Prostate gland (tissue), 2 donors: ENCODE measurements at regions not wholly inside any gene's neighbourhood (a gene's known extent, or its start where the extent isn't known, plus 50 kb on each side); places are given as distances from the start of the nearest gene placed in this dataset.

Experiments used
- DNase-seq: peaks from one replicate; pipeline ENCODE4 v3.0.0-alpha.2; 2019; ENCODE audit warnings: low spot score
- H3K27ac ChIP-seq, 2 donors: fragments of 200-600 bp; sonication (generic); 2 replicates each; pipeline ENCODE4 v1.5.1; 2017 to 2019
- H3K27me3 ChIP-seq: fragments of 200-600 bp; sonication (generic); replicated peaks from 2 replicates; pipeline ENCODE4 v1.5.1; 2019; ENCODE audit not compliant: insufficient read depth
- H3K36me3 ChIP-seq, 2 donors: fragments of 200-600 bp; sonication (generic); 1 replicate in 1 of 2; 2 replicates in 1 of 2; pipeline versions ENCODE4 v1.5.1 to v1.8.1; 2017 to 2019
- H3K4me1 ChIP-seq: fragments of 200-600 bp; sonication (generic); replicated peaks from 2 replicates; pipeline ENCODE4 v1.5.1; 2019
- H3K4me3 ChIP-seq, 2 donors: fragments of 200-600 bp; sonication (generic); 2 replicates each; pipeline ENCODE4 v1.5.1; 2017 to 2019
- H3K9me3 ChIP-seq: fragments of 200-600 bp; sonication (generic); 2 replicates; pipeline ENCODE4 v1.5.1; 2017
- POLR2A ChIP-seq: fragments of 450-650 bp; IDR thresholded peaks from one replicate; pipeline ENCODE4 v1.6.1; 2016; ENCODE audit warnings: antibody characterized with exemption, mild to moderate bottlenecking
- POLR2AphosphoS5 ChIP-seq: sonication (generic); formaldehyde crosslinking; IDR thresholded peaks from one replicate; pipeline ENCODE4 v1.6.1; 2017; ENCODE audit warnings: antibody characterized with exemption
- WGBS: methylation state at CpG from one replicate; pipeline ENCODE4 v1.1.5; 2018; 5-methylcytosine and 5-hydroxymethylcytosine counted together
- intact Hi-C: fragments of 100-400 bp; cut with DNase I; formaldehyde crosslinking; loops from one replicate; pipeline ENCODE4 v1.14.2; 2022
- TF ChIP-seq, protein P1 (sequence below), 4 experiments: fragments of 200-600 bp in 2 of 4; fragments of 450-650 bp in 2 of 4; sonication (generic) in 2 of 4; IDR thresholded peaks; 1 replicate in 3 of 4; 2 replicates in 1 of 4; pipeline ENCODE4 v1.5.1; 2016 to 2019; ENCODE audit warnings: antibody characterized with exemption in 4 of 4, mild to moderate bottlenecking in 2 of 4, moderate library complexity in 2 of 4

DNA sequence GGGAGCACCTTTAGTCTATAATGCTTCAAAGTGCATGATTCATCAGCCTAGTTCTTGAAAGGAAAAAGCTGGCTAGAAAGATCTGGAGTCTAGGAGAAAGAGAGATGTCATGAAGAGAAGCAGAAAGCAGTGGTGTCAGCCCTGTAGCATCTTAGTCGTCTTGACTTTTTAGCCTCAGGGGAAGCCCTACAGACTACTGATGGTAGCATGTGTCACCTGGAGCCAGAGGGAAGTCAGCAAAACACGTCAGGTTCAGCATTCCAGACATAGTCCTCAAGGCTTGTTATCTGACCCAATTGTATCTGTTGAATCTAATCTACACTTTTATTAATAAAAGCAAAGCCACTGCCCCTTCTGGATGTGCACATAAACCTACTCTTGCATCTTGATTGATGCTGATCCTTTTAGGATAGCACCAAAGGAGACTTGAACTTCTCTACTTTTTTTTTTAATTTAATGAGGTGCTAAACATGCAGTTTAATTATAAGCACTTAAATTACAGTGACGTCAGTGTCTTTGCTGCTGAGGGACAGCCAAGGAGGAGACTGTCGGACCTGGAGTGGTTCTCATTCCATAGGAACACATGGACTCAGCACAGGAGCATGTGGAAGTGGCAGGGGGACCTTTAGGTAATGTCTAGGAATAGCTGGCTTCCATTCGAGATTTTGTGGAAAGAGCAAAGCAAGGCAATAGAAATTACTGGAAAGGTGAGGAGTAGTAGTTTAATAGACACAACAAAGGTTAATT, 525.5 kb upstream of the SGCG start:
- TF ChIP-seq, protein P1, sequence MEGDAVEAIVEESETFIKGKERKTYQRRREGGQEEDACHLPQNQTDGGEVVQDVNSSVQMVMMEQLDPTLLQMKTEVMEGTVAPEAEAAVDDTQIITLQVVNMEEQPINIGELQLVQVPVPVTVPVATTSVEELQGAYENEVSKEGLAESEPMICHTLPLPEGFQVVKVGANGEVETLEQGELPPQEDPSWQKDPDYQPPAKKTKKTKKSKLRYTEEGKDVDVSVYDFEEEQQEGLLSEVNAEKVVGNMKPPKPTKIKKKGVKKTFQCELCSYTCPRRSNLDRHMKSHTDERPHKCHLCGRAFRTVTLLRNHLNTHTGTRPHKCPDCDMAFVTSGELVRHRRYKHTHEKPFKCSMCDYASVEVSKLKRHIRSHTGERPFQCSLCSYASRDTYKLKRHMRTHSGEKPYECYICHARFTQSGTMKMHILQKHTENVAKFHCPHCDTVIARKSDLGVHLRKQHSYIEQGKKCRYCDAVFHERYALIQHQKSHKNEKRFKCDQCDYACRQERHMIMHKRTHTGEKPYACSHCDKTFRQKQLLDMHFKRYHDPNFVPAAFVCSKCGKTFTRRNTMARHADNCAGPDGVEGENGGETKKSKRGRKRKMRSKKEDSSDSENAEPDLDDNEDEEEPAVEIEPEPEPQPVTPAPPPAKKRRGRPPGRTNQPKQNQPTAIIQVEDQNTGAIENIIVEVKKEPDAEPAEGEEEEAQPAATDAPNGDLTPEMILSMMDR (IDR thresholded peaks at IDR 0.05), result no peak
- no peak for TF ChIP-seq POLR2A
- TF ChIP-seq POLR2AphosphoS5, result no peak
- Histone ChIP-seq H3K4me1 (no peaks in the 10 kb centered on the region), H3K27ac (no peak overlapping the region), H3K4me3 (no peak overlapping the region), H3K27me3 (no peaks in the 10 kb centered on the region), H3K36me3 (no peaks in the 10 kb centered on the region), H3K9me3 (no peaks in the 10 kb centered on the region)
- no peak for DNase-seq
- 50% methylated on average over 5 of the region's 5 CpGs for WGBS
- intact Hi-C loops, result no loop called here

DNA sequence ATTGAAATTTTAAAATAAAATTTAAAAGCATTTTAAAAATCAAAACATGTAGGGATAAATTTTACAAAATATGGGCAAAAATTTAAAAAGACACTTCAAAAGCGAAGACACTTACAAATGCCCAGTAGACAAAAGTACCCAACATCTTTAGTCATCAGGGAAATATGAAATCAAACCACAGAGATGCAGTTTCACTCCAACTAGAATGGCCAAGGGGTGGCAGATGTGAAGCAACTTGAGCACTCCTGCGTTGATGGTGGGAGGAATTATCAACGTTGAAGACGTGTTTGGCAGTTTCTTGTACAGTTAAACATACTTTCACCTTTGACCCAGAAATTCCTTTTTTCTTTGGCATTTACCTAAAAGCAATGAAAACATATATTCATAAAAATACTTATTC, 518.0 kb upstream of the SGCG start:
- 82% methylated on average over 4 of the region's 4 CpGs for WGBS
- Histone ChIP-seq H3K4me1 (no peaks in the 10 kb centered on the region), H3K36me3 (no peaks in the 10 kb centered on the region), H3K4me3 (no peak overlapping the region), H3K9me3 (no peaks in the 10 kb centered on the region), H3K27me3 (no peaks in the 10 kb centered on the region), H3K27ac (no peak overlapping the region)
- TF ChIP-seq POLR2A (no peak), POLR2AphosphoS5 (no peak)
- TF ChIP-seq, protein P1 (IDR thresholded peaks at IDR 0.05), result no peak
- DNase-seq, result no peak
- intact Hi-C loops, result no loop called here

DNA sequence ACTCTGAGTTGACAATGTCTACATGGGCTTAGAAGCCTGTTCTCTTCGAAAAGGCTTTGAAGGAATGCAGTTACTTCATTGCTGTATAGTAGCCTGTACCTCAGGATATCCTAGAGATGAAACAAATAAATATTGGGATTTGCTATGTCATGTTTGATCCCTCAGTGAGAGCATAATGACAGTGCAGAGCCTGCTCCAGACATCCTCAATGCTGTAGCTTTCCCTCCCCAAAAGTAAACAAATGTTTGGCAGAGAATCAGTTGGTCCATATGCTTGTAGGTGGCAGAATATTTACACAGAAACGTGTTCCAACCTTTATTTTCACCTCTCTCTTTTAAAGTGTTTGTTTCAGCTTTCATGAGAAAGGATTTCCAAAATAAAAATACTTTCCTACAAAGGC, 515.3 kb upstream of the SGCG start:
- H3K27ac ChIP-seq, result no peak overlapping the region
- no peak for DNase-seq
- 32% methylated on average over 2 of the region's 2 CpGs for whole genome bisulfite sequencing
- no peaks in the 10 kb centered on the region for H3K36me3 ChIP-seq
- intact Hi-C loops, result no loop called here
- no peaks in the 10 kb centered on the region for H3K27me3 ChIP-seq
- TF ChIP-seq POLR2A, result no peak
- TF ChIP-seq, protein P1 (IDR thresholded peaks at IDR 0.05), result no peak
- TF ChIP-seq POLR2AphosphoS5, result no peak
- no peak overlapping the region for H3K4me3 ChIP-seq
- no peaks in the 10 kb centered on the region for H3K4me1 ChIP-seq
- no peaks in the 10 kb centered on the region for H3K9me3 ChIP-seq

DNA sequence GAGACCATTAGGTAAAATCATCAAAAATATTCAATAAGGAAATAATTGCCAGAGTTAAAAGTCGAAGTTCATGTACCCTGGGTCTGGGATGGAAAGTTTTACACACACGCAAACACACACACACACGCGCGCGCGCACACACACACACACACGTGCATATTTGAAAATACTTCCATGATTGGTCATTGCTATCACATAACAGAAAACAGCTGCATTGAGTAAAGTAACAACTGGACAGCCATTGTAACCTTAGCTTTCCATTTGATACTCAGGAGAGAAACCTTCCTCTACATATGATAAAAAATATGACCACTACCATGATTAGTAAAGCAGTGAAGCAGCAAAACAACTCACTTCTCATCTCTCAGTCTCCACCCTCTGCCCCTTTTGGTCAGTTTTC, 490.0 kb upstream of the SGCG start:
- WGBS, result 80% methylated on average over 8 of the region's 8 CpGs

DNA sequence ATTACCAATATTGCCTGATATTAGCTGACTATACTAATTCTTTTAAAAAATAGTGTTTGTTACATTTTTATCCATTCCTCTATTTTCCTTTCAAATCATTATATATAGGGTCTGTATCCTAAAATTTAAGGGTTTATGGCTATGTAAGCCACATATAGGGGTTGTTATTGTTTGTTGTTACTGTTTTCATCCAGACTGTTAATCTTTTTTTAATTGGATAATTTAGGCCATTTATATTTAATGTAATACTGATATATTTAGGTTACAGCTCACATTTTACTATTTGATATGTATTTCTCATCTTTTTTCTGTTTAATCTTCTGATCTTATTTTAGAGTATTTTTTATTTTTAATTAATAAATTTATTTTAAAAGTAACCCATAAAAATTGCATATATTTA, 487.1 kb upstream of the SGCG start:
- Histone ChIP-seq H3K27me3 (no peaks in the 10 kb centered on the region), H3K36me3 (no peaks in the 10 kb centered on the region), H3K4me3 (no peak overlapping the region), H3K27ac (no peak overlapping the region), H3K4me1 (no peaks in the 10 kb centered on the region), H3K9me3 (no peaks in the 10 kb centered on the region)
- no peak for TF ChIP-seq POLR2A
- TF ChIP-seq POLR2AphosphoS5, result no peak
- TF ChIP-seq, protein P1 (IDR thresholded peaks at IDR 0.05), result no peak
- DNase-seq, result no peak
- intact Hi-C loops, result no loop called here

More for the DNA sequence above, 490.0 kb upstream of the SGCG start:
- TF ChIP-seq POLR2AphosphoS5 (no peak), POLR2A (no peak)
- TF ChIP-seq, protein P1 (IDR thresholded peaks at IDR 0.05), result no peak
- no peaks in the 10 kb centered on the region for H3K9me3 ChIP-seq
- H3K27ac ChIP-seq, result no peak overlapping the region
- no peak for DNase-seq
- H3K4me3 ChIP-seq, result no peak overlapping the region
- intact Hi-C loops, result no loop called here
- H3K36me3 ChIP-seq, result no peaks in the 10 kb centered on the region
- no peaks in the 10 kb centered on the region for H3K4me1 ChIP-seq
- H3K27me3 ChIP-seq, result no peaks in the 10 kb centered on the region
